Choroid plexus epithelial cell (primary cell): ENCODE measurements at regions not wholly inside any gene's neighbourhood (a gene's known extent, or its start where the extent isn't known, plus 50 kb on each side); places are given as distances from the start of the nearest gene placed in this dataset.
A peak's percentile ranks its signal among the peaks of the same experiment; 100 is the strongest.

ENCODE experiments used
- DNase-seq: peaks from one replicate; pipeline ENCODE4 v3.0.0-alpha.2; 2010; ENCODE audit warnings: low read depth
- H3K4me3 ChIP-seq: 2 replicates; pipeline ENCODE4 v1.5.1; 2011; ENCODE audit warnings: low read depth, mild to moderate bottlenecking, control low read depth, low read length, moderate library complexity
- TF ChIP-seq, protein P1 (sequence below): conservative IDR thresholded peaks from 2 replicates; pipeline ENCODE4 v1.5.1; 2011; ENCODE audit warnings: low read depth, mild to moderate bottlenecking, control low read depth, inconsistent platforms, low read length, moderate library complexity

DNA sequence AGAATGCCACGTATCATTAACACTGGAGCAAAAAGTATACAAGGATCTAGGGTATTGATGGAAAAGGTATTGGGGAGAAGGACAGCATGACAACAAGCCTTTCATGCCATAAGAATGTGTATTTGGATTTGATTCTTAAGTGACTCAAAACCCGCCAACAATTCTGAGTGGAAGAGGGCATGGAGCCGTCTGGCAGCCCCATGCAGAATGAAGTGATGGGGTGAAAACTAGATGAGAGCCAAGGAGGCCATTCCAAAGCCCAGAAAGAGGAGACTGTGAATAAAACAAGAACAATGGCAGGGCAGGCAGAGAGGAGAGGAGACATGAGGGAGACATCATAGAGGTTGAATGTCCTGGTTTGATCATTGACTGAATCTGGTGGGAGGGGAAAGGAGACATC is 272.3 kb upstream of the WWC1 start:
- TF ChIP-seq, protein P1, sequence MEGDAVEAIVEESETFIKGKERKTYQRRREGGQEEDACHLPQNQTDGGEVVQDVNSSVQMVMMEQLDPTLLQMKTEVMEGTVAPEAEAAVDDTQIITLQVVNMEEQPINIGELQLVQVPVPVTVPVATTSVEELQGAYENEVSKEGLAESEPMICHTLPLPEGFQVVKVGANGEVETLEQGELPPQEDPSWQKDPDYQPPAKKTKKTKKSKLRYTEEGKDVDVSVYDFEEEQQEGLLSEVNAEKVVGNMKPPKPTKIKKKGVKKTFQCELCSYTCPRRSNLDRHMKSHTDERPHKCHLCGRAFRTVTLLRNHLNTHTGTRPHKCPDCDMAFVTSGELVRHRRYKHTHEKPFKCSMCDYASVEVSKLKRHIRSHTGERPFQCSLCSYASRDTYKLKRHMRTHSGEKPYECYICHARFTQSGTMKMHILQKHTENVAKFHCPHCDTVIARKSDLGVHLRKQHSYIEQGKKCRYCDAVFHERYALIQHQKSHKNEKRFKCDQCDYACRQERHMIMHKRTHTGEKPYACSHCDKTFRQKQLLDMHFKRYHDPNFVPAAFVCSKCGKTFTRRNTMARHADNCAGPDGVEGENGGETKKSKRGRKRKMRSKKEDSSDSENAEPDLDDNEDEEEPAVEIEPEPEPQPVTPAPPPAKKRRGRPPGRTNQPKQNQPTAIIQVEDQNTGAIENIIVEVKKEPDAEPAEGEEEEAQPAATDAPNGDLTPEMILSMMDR = no peak
- H3K4me3 ChIP-seq = no peak overlapping the region
- no peak for DNase-seq

DNA sequence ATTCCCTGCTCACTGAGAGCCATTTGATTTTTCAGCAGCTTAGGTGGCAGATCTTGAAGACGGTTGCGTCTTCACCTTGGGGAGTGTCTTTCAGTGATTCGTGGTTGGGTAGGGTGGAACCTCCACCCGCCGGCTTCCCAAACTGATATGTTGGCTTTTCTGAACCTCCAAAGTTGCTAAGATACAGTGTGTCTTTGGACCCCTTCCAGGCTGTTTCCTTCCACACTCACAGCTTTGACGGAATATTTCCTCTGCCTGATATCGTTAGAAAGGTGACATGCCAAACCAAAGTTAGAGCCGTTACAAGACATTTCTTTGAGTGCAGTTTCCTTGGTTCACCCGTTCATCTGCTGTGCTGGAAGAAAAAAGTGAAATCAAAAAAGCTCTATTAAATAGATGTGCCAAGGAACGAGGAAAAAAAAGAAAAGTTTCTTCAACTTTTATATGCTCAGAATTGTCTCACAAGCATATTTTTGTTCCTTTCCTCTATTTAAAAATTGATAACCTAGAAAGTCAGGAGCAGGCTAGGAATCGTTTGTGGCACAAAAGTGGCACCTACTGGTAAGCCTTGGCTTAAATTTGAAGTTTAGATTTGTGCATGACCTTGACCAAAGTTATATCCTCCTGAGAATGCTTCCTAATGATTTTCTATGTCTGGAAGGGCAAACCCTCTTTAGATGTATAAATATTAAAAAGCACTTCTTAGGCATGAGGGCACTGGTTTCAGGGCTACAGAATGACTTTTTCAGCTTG is 270.7 kb upstream of the WWC1 start:
- DNase-seq = peak; percentile 39
- TF ChIP-seq, protein P1 = peak; percentile 50
- H3K4me3 ChIP-seq = no peak overlapping the region

DNA sequence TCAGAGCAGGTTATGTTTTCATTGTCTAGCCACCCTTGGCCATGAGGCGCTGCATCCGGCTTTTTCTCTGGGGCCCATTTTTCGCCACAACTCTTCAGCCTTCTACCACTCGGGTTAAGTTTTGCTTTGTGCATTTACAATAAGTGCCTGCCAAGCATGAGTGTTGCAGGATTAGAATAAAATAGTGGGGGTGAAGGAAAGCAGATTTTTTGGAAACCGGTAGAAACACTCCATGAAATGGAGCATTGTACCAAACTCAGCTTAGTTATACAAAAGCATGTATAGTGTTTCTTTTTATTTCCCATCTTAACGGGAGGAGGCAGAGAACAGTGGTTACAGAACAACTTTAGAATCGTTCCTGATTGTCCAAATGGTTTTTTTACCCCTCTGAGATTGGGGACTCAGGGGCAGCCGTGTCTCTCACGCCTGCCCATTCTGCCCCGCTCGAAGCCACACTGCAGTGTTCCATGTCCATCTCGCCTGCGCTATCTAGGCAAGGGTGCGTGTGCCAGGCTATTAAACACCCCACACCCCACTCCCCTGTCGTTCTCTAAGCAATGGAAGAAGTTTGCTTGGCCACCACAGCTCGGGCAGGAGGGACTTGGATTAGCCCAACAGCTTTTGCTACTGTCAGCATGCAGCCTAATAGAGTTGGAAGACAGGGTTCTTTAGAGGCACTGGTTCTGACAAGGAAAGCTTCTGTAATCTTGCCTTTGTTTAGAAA is 268.8 kb upstream of the WWC1 start:
- H3K4me3 ChIP-seq = no peak overlapping the region
- TF ChIP-seq, protein P1 = no peak
- DNase-seq = no peak

DNA sequence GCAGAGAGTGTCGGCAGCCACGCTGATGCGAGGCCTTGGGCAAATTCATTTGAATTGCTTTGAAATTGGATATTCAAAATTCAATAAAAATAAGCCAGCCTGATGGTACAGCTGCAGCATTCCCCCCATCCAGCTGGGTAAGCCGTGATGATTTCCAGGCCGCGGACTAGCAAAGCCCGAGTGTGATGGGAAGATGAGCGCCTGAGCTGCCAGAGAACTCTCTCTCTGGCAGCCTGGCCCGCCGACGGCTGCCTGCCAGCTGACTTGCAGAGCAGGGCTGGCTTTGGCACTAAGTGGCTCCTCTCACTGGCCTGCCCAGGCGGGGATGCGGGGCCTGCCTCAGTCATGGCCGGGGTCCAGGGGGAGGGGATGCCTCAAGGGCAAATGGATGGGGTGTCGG is 268.3 kb upstream of the WWC1 start:
- no peak overlapping the region for H3K4me3 ChIP-seq
- DNase-seq = no peak
- TF ChIP-seq, protein P1 = no peak

DNA sequence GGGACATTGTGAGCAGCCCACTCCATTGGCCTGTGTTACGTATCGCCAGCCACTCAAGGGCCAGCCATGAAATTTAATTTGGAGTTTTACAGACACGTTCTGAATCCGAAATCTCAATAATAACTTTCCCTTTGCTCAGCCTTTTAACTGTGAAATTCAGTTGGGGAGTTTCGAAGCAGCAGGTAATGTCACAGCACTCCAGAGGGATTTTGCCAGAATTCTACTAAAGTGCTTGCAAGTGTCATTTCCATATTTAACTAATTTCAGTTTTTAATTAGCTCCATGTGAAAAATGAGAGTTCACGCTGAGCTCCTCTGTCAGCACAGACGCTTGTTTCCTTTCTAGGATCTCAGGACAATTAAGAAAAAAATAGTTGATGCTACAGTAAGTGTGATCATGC is 267.1 kb upstream of the WWC1 start:
- H3K4me3 ChIP-seq = no peak overlapping the region
- DNase-seq = no peak
- TF ChIP-seq, protein P1 = no peak

DNA sequence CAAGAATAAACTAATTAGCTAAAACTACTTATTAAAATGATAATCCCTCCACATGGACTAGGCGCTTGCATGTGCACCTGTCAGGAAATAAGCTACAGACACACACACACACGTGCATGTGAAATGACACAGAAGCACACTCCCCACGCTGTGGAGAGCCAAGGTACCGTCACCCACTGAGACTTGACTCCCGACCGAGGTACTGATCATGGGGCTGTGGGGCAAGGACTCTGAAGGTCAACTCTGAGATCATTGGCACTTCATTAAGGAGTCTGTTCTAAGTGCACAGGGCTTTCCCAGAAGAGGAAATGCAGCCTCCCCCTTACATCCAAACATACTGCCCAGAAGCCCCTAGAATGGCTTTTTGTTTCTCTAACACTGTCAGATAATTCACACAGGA is 264.4 kb upstream of the WWC1 start:
- TF ChIP-seq, protein P1 = no peak
- no peak overlapping the region for H3K4me3 ChIP-seq
- DNase-seq = no peak
